Hepatocyte (in vitro differentiated cells): ENCODE measurements at regions not wholly inside any gene's neighbourhood (a gene's known extent, or its start where the extent isn't known, plus 50 kb on each side); places are given as distances from the start of the nearest gene placed in this dataset.

Source experiments
- CTCF ChIP-seq: fragments of 200-600 bp; sonication (generic); IDR thresholded peaks from 2 replicates; pipeline ENCODE4 v1.5.1; 2016; ENCODE audit warnings: antibody characterized with exemption, mild to moderate bottlenecking; ENCODE audit not compliant: poor library complexity
- EZH2 ChIP-seq: fragments of 200-600 bp; sonication (generic); IDR thresholded peaks from 2 replicates; pipeline ENCODE4 v1.6.1; 2016; ENCODE audit warnings: antibody characterized with exemption, mild to moderate bottlenecking, borderline replicate concordance

GRCh38 chr21:22880573-22880972 lies 1882.4 kb downstream of the NCAM2 start:
- no peak for TF ChIP-seq EZH2
- TF ChIP-seq CTCF = no peak
